Neural cell (in vitro differentiated cells): ENCODE measurements at regions not wholly inside any gene's neighbourhood (a gene's known extent, or its start where the extent isn't known, plus 50 kb on each side); places are given as distances from the start of the nearest gene placed in this dataset.

Source experiments
- H2AFZ ChIP-seq: fragments of 200-600, 300-800 bp; sonication (generic), shearing (Covaris generic); 2 replicates; pipeline ENCODE4 v1.6.0; 2014; ENCODE audit warnings: low read depth, mild to moderate bottlenecking, antibody characterized with exemption, low read length, moderate library complexity
- H3F3A ChIP-seq: fragments of 200-600 bp; shearing (Covaris generic); 2 replicates; pipeline ENCODE4 v1.6.1; 2016; ENCODE audit warnings: mild to moderate bottlenecking, moderate library complexity, mixed read lengths, antibody characterized with exemption, low read length; ENCODE audit not compliant: insufficient read depth, poor library complexity, severe bottlenecking
- H3K27ac ChIP-seq: fragments of 200-600, 300-800 bp; sonication (generic), shearing (Covaris generic); 2 replicates; pipeline ENCODE4 v1.5.1; 2014; ENCODE audit warnings: mild to moderate bottlenecking, low read length, moderate library complexity
- H3K27me3 ChIP-seq: fragments of 300-800, 200-600 bp; sonication (generic), shearing (Covaris generic); 2 replicates; pipeline ENCODE4 v1.6.0; 2014; ENCODE audit warnings: mild to moderate bottlenecking, low read depth, low read length, moderate library complexity; ENCODE audit not compliant: insufficient read depth
- H3K36me3 ChIP-seq: fragments of 300-800, 200-600 bp; sonication (generic), shearing (Covaris generic); 2 replicates; pipeline ENCODE4 v1.5.1; 2014; ENCODE audit warnings: mild to moderate bottlenecking, antibody characterized with exemption, low read length, moderate library complexity; ENCODE audit not compliant: insufficient read depth
- H3K4me2 ChIP-seq: fragments of 300-800, 200-600 bp; sonication (generic), shearing (Covaris generic); 2 replicates; pipeline ENCODE4 v1.6.0; 2014; ENCODE audit warnings: mild to moderate bottlenecking, low read length
- H3K4me3 ChIP-seq: fragments of 300-800, 200-600 bp; sonication (generic), shearing (Covaris generic); 2 replicates; pipeline ENCODE4 v1.5.1; 2014; ENCODE audit warnings: mild to moderate bottlenecking, low read length, moderate library complexity
- H3K79me2 ChIP-seq: fragments of 200-600 bp; shearing (Covaris generic); replicated peaks from 2 replicates; pipeline ENCODE4 v1.6.0; 2014; ENCODE audit warnings: mild to moderate bottlenecking, low read length, moderate library complexity; ENCODE audit not compliant: insufficient read depth
- H3K9ac ChIP-seq: fragments of 300-800, 200-600 bp; sonication (generic), shearing (Covaris generic); 2 replicates; pipeline ENCODE4 v1.6.1; 2016; ENCODE audit warnings: mild to moderate bottlenecking, low read length, mixed read lengths
- H3K9me2 ChIP-seq: fragments of 200-600 bp; shearing (Covaris generic); 2 replicates; pipeline ENCODE4 v1.6.1; 2016; ENCODE audit warnings: mild to moderate bottlenecking, low read length, mixed read lengths; ENCODE audit not compliant: insufficient read depth
- H3K9me3 ChIP-seq: fragments of 200-600, 300-800 bp; sonication (generic), shearing (Covaris generic); 2 replicates; pipeline ENCODE4 v1.6.1; 2016; ENCODE audit warnings: mild to moderate bottlenecking, mixed run types, low read length, moderate library complexity, mixed read lengths
- H4K20me1 ChIP-seq: fragments of 200-600 bp; shearing (Covaris generic); 2 replicates; pipeline ENCODE4 v1.6.1; 2016; ENCODE audit warnings: mild to moderate bottlenecking, mixed run types; ENCODE audit not compliant: insufficient read depth
- CTCF ChIP-seq: fragments of 450-650 bp; IDR thresholded peaks from 2 replicates; pipeline ENCODE4 v1.5.1; 2014; ENCODE audit warnings: antibody characterized with exemption, mild to moderate bottlenecking, moderate library complexity; ENCODE audit not compliant: poor library complexity, severe bottlenecking
- EP300 ChIP-seq: fragments of 450-650 bp; conservative IDR thresholded peaks from 2 replicates; pipeline ENCODE4 v1.6.1; 2014; ENCODE audit warnings: antibody characterized with exemption, mild to moderate bottlenecking, moderate library complexity; ENCODE audit not compliant: poor library complexity, severe bottlenecking
- EZH2 ChIP-seq: fragments of 200-600, 300-800 bp; shearing (Covaris generic), sonication (generic); IDR thresholded peaks from 2 replicates; pipeline ENCODE4 v1.6.1; 2014; ENCODE audit warnings: antibody characterized with exemption, low read length, borderline replicate concordance, mild to moderate bottlenecking; ENCODE audit not compliant: insufficient read depth, poor library complexity, severe bottlenecking
- MXI1 ChIP-seq: fragments of 450-650 bp; conservative IDR thresholded peaks from 2 replicates; pipeline ENCODE4 v1.6.1; 2014; ENCODE audit warnings: antibody characterized with exemption, mild to moderate bottlenecking; ENCODE audit not compliant: poor library complexity, severe bottlenecking
- POLR2AphosphoS5 ChIP-seq: IDR thresholded peaks from 2 replicates; pipeline ENCODE4 v1.6.1; 2012
- RAD21 ChIP-seq: fragments of 450-650 bp; conservative IDR thresholded peaks from 2 replicates; pipeline ENCODE4 v1.6.1; 2014; ENCODE audit warnings: antibody characterized with exemption, mild to moderate bottlenecking, moderate library complexity
- REST ChIP-seq: IDR thresholded peaks from 2 replicates; pipeline ENCODE4 v1.6.1; 2012; ENCODE audit warnings: borderline replicate concordance
- SMC3 ChIP-seq: fragments of 450-650 bp; conservative IDR thresholded peaks from 2 replicates; pipeline ENCODE4 v1.6.1; 2014; ENCODE audit warnings: antibody characterized with exemption, mild to moderate bottlenecking, moderate library complexity; ENCODE audit not compliant: poor library complexity
- TAF1 ChIP-seq: IDR thresholded peaks from 2 replicates; pipeline ENCODE4 v1.6.1; 2012; ENCODE audit warnings: low read depth

GRCh38 chr1:4169991-4170390 lies 269.9 kb upstream of the C1orf174 start:
- Histone ChIP-seq H3K9me3 (no peaks in the 10 kb centered on the region), H2AFZ (no peak overlapping the region), H3K27ac (no peak overlapping the region), H3K4me2 (no peak overlapping the region), H3F3A (no peaks in the 10 kb centered on the region), H3K27me3 (no peaks in the 10 kb centered on the region), H4K20me1 (no peaks in the 10 kb centered on the region), H3K4me3 (no peak overlapping the region), H3K36me3 (no peaks in the 10 kb centered on the region), H3K79me2 (no peaks in the 10 kb centered on the region), H3K9me2 (no peaks in the 10 kb centered on the region), H3K9ac (no peak overlapping the region)
- TF ChIP-seq REST (no peak), RAD21 (no peak), POLR2AphosphoS5 (no peak), TAF1 (no peak), EP300 (no peak), EZH2 (no peak), SMC3 (no peak), CTCF (no peak)

GRCh38 chr1:4170548-4171340 lies 270.7 kb upstream of the C1orf174 start:
- Histone ChIP-seq H3K27me3 (no peaks in the 10 kb centered on the region), H3K9me3 (no peaks in the 10 kb centered on the region), H4K20me1 (no peaks in the 10 kb centered on the region), H3K9ac (no peak overlapping the region), H3K36me3 (no peaks in the 10 kb centered on the region), H3F3A (no peaks in the 10 kb centered on the region), H3K27ac (no peak overlapping the region), H3K79me2 (no peaks in the 10 kb centered on the region), H3K4me2 (no peak overlapping the region), H3K9me2 (no peaks in the 10 kb centered on the region), H3K4me3 (no peak overlapping the region), H2AFZ (no peak overlapping the region)
- TF ChIP-seq RAD21 (no peak), REST (no peak), SMC3 (no peak), EP300 (no peak), TAF1 (no peak), MXI1 (no peak), CTCF (no peak), POLR2AphosphoS5 (no peak), EZH2 (no peak)
